ENCODE measurements at regions not wholly inside any gene's neighbourhood (a gene's known extent, or its start where the extent isn't known, plus 50 kb on each side); places are given as distances from the start of the nearest gene placed in this dataset.

DNA sequence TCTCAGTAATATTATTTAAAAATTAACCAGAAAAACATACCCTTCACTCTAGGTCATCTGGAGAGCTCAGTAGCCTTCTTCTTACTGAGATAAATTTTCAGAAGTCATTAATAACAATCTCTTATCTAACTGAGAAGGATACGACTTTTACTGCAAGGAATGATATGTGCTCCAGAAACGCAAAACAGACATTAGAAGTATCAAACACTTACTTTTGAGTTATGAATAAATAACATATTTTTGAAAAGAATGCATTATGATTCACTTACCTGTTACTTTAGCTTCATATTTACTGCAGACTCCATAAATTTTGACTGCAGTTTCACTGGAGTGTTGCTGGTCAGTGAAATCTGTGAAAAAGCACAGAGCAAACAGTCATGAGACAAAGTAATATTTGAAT is 668.7 kb upstream of the NRSN1 start:
- Mint-ChIP-seq H3K27ac (no peak overlapping the region), H3K9me3 (peaks cover 6 to 38% (median 7%) of the 10 kb centered on the region in 6 donors), H3K27me3 (ENCODE audit: low read depth in 3 of 3) (peaks cover 0 to 2% (median 0%) of the 10 kb centered on the region in 3 donors), H3K36me3 (no peaks in the 10 kb centered on the region), H3K4me3 (no peak overlapping the region), H3K4me1 (no peaks in the 10 kb centered on the region)
- DNase-seq = no peak

DNA sequence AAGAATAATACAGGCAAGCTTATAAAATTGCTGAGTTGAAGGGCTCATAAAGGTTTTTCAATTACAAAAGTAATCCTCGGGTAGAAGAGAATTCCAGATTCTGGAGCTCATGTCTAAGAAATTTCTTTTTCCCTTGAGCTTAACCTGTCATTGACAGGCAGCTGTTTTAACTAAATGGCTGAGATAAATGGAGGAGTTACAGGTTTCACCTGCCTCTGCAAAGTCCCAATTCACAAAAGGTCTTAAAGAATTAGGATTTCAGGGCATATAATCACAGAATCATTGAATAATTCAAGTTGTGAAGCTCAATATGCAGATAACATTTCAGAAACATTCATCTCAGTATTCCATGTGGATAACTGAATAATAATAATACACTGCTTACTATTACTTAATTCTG is 660.1 kb upstream of the NRSN1 start:
- H3K9me3 Mint-ChIP-seq = peaks cover 4 to 22% (median 9%) of the 10 kb centered on the region in 6 donors
- no peaks in the 10 kb centered on the region for H3K4me1 Mint-ChIP-seq
- no peak overlapping the region for H3K4me3 Mint-ChIP-seq
- no peak for DNase-seq
- no peaks in the 10 kb centered on the region for H3K27me3 Mint-ChIP-seq (ENCODE audit: low read depth in 3 of 3)
- no peak overlapping the region for H3K27ac Mint-ChIP-seq
- H3K36me3 Mint-ChIP-seq = peaks cover 0 to 3% (median 0%) of the 10 kb centered on the region in 3 donors

DNA sequence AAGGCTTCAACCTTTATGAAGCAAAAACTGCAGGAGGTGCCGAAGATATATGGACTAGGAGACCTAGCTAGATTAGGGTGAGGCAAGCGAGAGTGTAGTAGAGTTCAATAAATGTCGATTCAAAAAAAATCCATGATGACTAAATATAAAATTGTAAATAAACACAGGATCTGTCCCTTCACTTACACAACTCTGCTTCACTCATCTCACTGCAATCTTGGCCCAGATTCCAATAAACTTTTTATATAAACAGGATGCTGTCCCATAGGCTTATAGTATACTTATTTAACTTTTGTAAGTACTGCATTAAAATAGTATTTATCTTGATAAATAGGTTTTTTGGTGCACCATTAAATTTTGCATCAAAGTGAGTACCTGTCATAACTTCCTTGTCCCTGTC is 648.4 kb upstream of the NRSN1 start:
- peaks cover 9 to 36% (median 18%) of the 10 kb centered on the region in 6 donors for H3K9me3 Mint-ChIP-seq
- H3K4me1 Mint-ChIP-seq = no peaks in the 10 kb centered on the region
- no peak for DNase-seq
- H3K4me3 Mint-ChIP-seq = no peak overlapping the region
- no peaks in the 10 kb centered on the region for H3K36me3 Mint-ChIP-seq
- H3K27ac Mint-ChIP-seq = no peak overlapping the region
- H3K27me3 Mint-ChIP-seq (ENCODE audit: low read depth in 3 of 3) = no peaks in the 10 kb centered on the region

DNA sequence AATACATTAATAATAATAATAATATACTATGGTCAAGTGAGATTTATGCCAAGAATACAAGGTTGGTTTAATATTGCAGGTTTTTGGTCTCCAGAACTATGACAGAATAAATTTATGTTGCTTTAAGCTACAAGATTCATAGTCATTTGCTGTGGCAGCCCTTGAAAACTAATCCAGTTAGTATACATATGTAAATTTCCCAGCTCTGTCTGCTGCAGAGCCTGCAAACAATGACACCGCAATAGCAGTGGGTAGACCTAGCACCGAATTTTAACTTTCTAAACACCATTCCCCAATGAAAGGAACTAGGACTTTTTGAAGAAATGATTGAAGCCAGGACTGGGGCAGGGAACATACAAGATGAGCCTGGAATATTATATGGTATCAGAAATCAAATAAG is 647.7 kb upstream of the NRSN1 start:
- Mint-ChIP-seq H3K9me3 (peaks cover 9 to 32% (median 21%) of the 10 kb centered on the region in 6 donors), H3K4me1 (no peaks in the 10 kb centered on the region), H3K27ac (no peak overlapping the region), H3K27me3 (ENCODE audit: low read depth in 3 of 3) (no peaks in the 10 kb centered on the region), H3K4me3 (no peak overlapping the region), H3K36me3 (no peaks in the 10 kb centered on the region)
- no peak for DNase-seq

DNA sequence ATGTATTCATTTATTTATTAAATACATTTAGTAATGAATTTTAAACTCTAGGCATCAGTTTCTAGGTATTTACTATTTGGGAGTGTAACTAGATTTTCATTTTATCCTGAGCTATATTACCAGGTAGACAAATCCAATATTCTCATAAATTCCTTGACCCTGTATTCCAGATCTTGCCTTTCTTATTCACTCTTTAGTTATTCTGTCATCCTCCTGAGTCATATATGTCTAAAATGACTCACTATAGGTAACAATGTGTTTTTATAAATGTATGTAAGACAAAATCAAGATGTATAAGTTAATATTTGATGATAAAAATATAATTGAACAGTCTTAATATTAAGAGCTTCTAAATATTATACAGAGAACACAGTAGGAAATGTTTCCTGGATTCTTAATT is 642.1 kb upstream of the NRSN1 start:
- Mint-ChIP-seq H3K4me1 (no peaks in the 10 kb centered on the region), H3K27me3 (ENCODE audit: low read depth in 3 of 3) (no peaks in the 10 kb centered on the region), H3K4me3 (no peak overlapping the region), H3K27ac (no peak overlapping the region), H3K9me3 (peaks cover 6 to 26% (median 11%) of the 10 kb centered on the region in 6 donors), H3K36me3 (no peaks in the 10 kb centered on the region)
- no peak for DNase-seq

DNA sequence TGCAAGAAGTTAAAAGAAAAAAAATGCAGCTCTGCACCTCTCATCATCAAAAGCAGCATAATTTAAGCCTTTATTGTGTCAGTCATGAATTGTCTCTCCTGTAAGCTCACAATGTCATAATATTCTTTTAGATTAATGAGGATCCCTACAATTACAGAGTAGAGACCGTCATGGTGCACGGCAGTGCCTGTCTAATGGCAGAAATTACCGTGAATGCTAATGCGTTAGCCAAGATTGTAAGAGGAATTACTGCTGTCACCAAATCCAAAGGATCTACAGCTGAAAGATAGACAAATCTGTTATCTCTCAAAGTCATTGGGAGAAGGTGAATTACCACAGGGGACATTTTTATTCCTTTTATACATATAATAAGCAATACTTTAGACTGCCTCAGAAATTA is 631.6 kb upstream of the NRSN1 start:
- Mint-ChIP-seq H3K27me3 (ENCODE audit: low read depth in 3 of 3) (peaks cover 0 to 3% (median 2%) of the 10 kb centered on the region in 3 donors), H3K36me3 (peaks cover 0 to 3% (median 0%) of the 10 kb centered on the region in 3 donors), H3K27ac (no peak overlapping the region), H3K9me3 (peaks cover 10 to 40% (median 18%) of the 10 kb centered on the region in 6 donors), H3K4me3 (no peak overlapping the region), H3K4me1 (no peaks in the 10 kb centered on the region)
- no peak for DNase-seq

DNA sequence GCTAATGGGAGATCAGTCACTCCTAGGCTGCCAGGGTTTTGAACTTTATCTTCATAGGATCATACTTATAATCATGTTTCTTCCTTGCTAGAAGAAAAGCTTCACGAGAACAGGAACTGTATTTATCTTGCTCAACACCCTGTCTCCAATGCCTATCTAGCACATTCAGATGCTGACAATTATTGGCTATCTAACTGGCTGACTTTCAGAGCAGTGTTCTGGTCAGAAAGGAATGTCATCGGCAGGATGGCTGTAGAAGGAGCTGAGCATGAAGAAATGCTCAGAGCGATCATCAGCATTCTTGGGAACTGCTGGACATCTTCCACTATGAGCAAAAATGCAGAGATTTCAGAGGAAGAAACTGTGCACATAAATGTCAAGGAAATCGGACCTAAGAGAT is 628.0 kb upstream of the NRSN1 start:
- peaks cover 0 to 3% (median 1%) of the 10 kb centered on the region in 3 donors for H3K27me3 Mint-ChIP-seq (ENCODE audit: low read depth in 3 of 3)
- H3K4me1 Mint-ChIP-seq = no peaks in the 10 kb centered on the region
- no peak overlapping the region for H3K27ac Mint-ChIP-seq
- no peak overlapping the region for H3K4me3 Mint-ChIP-seq
- peaks cover 0 to 3% (median 0%) of the 10 kb centered on the region in 3 donors for H3K36me3 Mint-ChIP-seq
- DNase-seq = no peak
- peaks cover 0 to 43% (median 16%) of the 10 kb centered on the region in 6 donors for H3K9me3 Mint-ChIP-seq

DNA sequence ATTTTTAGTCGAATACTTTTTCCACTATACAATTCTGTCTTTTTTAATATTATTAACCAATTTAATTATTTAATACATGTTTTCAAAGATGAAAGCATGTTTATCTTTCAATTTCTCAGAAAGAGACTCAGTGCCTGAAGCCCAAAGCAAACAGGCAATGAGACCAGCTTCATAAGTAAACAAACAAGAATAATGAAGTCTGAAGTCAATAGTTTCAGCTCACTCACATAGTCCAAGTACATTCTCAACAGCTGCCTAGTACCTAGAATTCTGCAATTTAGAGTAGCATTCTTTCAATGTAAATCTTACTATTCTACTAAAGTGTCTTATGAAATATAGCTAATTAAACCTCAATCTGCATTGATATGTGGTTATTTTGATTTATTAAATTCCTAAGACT is 626.5 kb upstream of the NRSN1 start:
- no peaks in the 10 kb centered on the region for H3K4me1 Mint-ChIP-seq
- no peak overlapping the region for H3K4me3 Mint-ChIP-seq
- H3K27ac Mint-ChIP-seq = no peak overlapping the region
- H3K27me3 Mint-ChIP-seq (ENCODE audit: low read depth in 3 of 3) = peaks cover 0 to 3% (median 0%) of the 10 kb centered on the region in 3 donors
- H3K9me3 Mint-ChIP-seq = peaks cover 0 to 36% (median 12%) of the 10 kb centered on the region in 6 donors
- no peak for DNase-seq
- peaks cover 0 to 3% (median 0%) of the 10 kb centered on the region in 3 donors for H3K36me3 Mint-ChIP-seq

DNA sequence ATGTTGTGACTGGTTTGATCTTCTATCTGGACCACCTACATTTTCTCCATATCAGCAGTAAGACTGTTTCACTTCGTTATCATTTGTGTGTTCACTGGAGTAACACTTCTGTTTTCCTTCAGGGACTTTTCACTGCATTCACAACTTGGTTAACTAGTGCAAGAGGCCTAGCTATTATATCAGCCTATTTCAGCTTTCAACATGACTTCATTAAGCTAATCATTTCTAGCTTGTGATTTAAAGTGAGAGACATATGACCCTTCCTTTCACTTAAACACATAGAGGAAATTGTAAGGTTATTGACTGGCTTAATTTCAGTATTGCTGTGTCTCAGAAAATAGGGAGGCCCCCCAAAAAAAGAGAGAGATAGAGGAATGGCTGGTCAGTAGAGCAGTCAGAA is 622.8 kb upstream of the NRSN1 start:
- no peak for DNase-seq
- H3K4me3 Mint-ChIP-seq = no peak overlapping the region
- H3K9me3 Mint-ChIP-seq = peaks cover 0 to 42% (median 12%) of the 10 kb centered on the region in 6 donors
- no peak overlapping the region for H3K27ac Mint-ChIP-seq
- no peaks in the 10 kb centered on the region for H3K27me3 Mint-ChIP-seq (ENCODE audit: low read depth in 3 of 3)
- no peaks in the 10 kb centered on the region for H3K36me3 Mint-ChIP-seq
- no peaks in the 10 kb centered on the region for H3K4me1 Mint-ChIP-seq

DNA sequence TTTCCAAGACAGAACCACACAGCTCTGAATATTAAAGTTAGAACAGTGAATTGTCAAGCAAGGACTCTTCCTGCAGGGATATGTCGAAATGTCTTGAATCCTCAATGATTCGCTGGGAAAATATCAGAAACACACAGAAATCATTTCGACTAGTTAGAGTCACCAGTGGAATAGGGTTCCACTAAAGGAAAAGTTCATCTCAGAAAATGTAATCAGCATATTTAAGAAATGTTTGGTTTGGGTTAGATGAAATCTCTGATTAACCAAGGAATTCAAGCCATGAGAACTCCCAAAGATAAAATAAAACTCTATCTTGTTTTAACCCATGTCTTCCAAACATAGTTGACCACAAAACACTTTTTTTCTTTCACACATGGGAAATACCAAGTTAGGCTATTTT is 621.0 kb upstream of the NRSN1 start:
- Mint-ChIP-seq H3K27ac (no peak overlapping the region), H3K9me3 (peaks cover 0 to 33% (median 12%) of the 10 kb centered on the region in 6 donors), H3K4me3 (no peak overlapping the region), H3K36me3 (no peaks in the 10 kb centered on the region), H3K4me1 (no peaks in the 10 kb centered on the region), H3K27me3 (ENCODE audit: low read depth in 3 of 3) (no peaks in the 10 kb centered on the region)
- DNase-seq = no peak

DNA sequence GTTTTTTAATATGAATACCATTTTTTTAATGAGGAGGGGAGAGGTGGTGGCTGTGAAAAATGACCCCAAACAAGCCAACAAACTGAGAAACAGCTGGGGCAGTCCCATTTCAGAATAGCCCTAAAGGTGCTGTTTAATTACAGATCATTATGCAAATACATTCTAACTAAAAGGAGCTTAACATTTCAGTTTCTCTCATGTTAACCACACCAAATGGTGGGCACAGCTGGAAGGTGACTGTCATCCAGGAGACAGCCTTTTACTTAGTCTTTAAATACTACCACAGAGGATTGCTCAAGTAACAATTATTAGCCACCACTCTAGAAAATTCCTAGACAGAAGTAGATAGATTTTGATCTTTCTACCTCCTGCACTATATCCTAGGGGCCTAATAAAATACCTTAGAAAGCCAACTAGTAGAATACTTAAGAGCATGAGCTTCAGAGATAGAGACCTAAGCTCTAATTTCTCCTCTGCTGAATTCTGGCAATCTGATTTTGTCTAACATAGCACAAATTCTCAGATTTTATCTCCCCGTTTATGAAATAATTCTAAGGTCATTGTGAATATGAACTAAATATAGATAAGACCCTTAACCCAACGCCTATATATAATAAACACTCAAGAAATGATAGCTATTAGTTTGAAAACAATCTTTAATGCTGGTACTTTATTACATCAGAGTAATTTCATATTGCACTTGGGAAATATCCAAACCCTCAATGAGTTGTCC is 615.1 kb upstream of the NRSN1 start:
- Mint-ChIP-seq H3K9me3 (peaks cover 3 to 13% (median 8%) of the 10 kb centered on the region in 6 donors), H3K27ac (no peak overlapping the region), H3K4me3 (no peak overlapping the region), H3K4me1 (no peaks in the 10 kb centered on the region), H3K36me3 (no peaks in the 10 kb centered on the region), H3K27me3 (ENCODE audit: low read depth in 3 of 3) (no peaks in the 10 kb centered on the region)
- DNase-seq = no peak

DNA sequence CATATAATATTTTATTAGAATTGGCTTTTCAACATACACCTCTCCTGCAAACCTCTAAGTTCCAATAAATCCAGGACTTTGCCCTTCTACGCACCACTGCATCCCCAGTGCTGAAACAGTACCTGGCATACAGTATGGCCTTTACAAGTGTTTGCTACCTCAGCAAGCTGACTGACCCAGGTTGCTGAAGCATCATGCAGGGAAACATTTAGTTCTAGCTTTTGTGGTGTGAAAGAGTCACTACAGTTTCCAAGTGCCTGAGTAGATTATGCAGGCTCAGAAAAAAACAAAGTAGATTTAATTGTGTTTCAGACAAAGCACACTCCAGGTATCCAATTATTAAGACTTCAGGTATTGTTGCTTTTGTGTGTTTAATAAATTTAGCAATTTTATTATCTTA is 614.2 kb upstream of the NRSN1 start:
- Mint-ChIP-seq H3K36me3 (no peaks in the 10 kb centered on the region), H3K4me3 (no peak overlapping the region), H3K9me3 (peaks cover 3 to 15% (median 8%) of the 10 kb centered on the region in 6 donors), H3K27ac (no peak overlapping the region), H3K27me3 (ENCODE audit: low read depth in 3 of 3) (no peaks in the 10 kb centered on the region), H3K4me1 (no peaks in the 10 kb centered on the region)
- DNase-seq = no peak

DNA sequence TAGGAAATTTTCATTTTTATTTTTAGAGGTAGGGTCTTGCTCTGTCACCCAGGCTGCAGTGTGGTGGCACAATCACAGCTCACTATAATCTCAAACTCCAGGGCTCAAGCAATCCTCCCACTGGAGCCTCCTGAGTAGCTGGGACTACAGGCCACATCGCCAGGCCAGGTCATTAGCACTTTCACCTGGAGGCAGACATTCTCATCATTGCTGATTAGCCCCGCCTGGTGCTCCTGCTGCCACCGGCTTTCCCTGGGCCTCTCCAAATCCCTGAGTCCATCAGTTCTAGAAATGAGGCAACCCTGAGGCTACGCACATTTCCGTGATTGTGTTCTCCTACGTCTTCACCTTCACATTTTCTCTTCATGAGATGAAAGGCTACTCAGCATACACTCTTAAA is 607.7 kb upstream of the NRSN1 start:
- Mint-ChIP-seq H3K27ac (no peak overlapping the region), H3K4me3 (no peak overlapping the region), H3K9me3 (peaks cover 0 to 12% (median 4%) of the 10 kb centered on the region in 6 donors), H3K27me3 (ENCODE audit: low read depth in 3 of 3) (peaks cover 0 to 1% (median 0%) of the 10 kb centered on the region in 3 donors), H3K36me3 (no peaks in the 10 kb centered on the region), H3K4me1 (no peaks in the 10 kb centered on the region)
- no peak for DNase-seq

DNA sequence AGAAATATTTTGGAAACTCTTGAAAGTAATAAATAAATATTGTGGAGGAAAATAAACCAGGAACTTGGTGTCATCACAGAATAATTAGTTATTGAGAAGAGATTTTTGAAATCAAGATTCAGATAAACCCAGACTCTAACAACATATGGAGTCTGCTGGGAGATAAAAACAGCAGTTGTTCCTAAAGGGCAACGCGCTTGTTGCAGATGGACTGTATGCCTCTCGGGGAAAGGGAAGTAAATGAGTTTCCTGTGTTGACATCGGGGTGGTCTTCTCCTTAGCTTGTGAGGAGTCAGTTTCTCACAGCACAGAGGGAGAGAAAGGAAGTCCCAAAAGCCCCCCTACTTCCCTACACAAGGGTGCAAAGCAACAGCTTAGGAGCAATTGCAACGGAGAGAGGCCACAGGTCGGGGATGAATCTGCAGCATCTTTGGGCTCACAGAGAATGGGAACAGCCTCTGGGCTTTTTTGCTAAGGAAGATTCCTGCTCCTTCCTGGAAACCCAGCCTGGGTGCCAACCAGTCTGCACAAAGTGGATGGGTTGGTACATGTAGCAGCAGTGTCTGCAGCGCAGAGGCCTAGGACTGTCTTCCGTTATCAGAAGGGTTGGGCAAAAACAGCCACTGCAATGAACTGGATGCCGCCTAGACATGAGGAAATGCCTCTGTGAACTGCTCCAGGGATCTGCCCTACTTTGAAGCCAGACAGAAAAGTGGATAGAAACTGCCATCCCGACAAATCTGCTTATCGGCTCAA is 603.0 kb upstream of the NRSN1 start:
- H3K4me1 Mint-ChIP-seq = no peaks in the 10 kb centered on the region
- no peaks in the 10 kb centered on the region for H3K36me3 Mint-ChIP-seq
- H3K27me3 Mint-ChIP-seq (ENCODE audit: low read depth in 3 of 3) = no peaks in the 10 kb centered on the region
- peaks cover 3 to 24% (median 7%) of the 10 kb centered on the region in 6 donors for H3K9me3 Mint-ChIP-seq
- no peak overlapping the region for H3K27ac Mint-ChIP-seq
- no peak for DNase-seq
- H3K4me3 Mint-ChIP-seq = no peak overlapping the region

All from immature natural killer cell (primary cell).